ENCODE measurements at regions not wholly inside any gene's neighbourhood (a gene's known extent, or its start where the extent isn't known, plus 50 kb on each side); places are given as distances from the start of the nearest gene placed in this dataset.

GRCh38 chr2:128500138-128500800 lies 181.6 kb upstream of the HS6ST1 start:
- H3K4me3 ChIP-seq (ENCODE audit: low read depth, low read length) = no peak overlapping the region
- DNase-seq (ENCODE audit: low read depth) = no peak
- no peak for TF ChIP-seq CTCF (conservative IDR thresholded peaks at IDR 0.05; ENCODE audit: low read depth, low read length)

DNA sequence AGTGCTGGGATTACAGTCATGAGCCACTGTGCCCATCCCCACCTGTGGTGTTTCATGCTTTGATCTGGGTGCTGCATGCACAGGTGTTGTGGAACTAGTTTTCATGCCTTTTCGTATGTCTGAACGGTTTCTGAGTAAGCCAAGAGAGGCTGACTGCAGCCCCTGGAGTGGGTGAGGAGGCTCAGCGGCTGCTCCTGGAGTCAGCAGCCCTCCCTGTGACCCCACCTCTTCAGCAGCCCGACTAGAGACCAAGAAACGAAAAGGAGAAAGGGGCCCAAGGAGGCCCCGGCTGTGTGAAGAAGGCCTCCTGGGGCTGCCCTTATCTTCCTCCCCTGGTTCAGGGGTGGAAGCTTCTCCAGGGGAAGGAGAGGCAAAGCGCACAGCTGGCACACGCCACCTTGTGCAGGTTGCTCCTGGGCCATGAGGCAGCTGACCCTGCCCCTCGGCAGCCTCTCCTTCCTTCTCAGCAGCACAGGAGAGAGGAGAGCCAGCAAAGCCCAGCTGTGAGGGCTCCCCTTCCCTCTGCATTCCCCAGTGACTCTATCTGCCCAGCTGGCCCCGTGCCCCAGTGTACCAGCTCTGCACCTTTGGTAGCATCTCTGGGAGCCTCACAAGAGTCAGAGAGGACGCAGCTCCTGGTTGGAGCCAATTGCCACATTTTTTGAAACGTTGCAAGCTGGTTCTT lies 182.5 kb upstream of the HS6ST1 start:
- no peak for DNase-seq (ENCODE audit: low read depth)
- no peak overlapping the region for H3K4me3 ChIP-seq (ENCODE audit: low read depth, low read length)
- no peak for TF ChIP-seq CTCF (conservative IDR thresholded peaks at IDR 0.05; ENCODE audit: low read depth, low read length)

DNA sequence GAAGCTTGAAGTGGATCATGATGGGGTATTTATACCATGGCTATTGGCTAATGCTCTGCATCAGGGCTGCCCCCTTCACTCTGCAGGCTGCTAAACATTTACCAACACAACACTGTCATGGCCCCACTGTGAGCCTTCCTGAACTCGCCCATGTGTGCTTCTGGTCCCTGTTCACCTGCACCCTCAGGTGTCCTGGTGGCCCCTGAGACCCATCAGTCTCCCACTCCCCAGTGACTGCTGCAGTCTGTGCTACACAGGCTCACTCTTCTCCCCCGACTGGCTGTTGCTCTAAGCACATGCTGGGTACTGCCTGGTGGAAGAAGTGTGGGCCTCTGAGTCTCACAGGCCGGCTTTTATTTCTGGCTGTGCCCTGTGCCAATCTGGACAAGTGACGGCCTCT lies 183.0 kb upstream of the HS6ST1 start:
- TF ChIP-seq CTCF (conservative IDR thresholded peaks at IDR 0.05; ENCODE audit: low read depth, low read length) = no peak
- H3K4me3 ChIP-seq (ENCODE audit: low read depth, low read length) = no peak overlapping the region

DNA sequence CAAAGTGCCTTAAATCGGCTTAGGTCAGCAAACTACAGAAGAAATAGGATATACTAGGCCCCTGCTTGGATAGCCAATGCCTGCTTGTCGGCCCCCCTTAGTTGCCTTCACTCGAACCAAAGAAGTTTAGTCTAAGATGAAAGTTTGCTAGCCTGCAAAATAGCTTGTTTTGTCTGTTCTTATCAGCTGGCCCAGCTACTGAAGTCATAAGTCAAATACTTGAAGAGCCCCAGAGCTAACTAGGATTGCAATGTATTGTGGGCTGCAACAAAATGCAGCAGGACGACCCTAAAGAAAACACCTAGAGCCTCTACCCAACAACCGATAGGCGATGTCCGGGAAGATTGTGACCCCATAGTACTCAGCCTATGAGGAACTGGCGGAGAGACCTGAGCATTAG lies 183.5 kb upstream of the HS6ST1 start:
- no peak overlapping the region for H3K4me3 ChIP-seq (ENCODE audit: low read depth, low read length)
- no peak for DNase-seq (ENCODE audit: low read depth)
- TF ChIP-seq CTCF (conservative IDR thresholded peaks at IDR 0.05; ENCODE audit: low read depth, low read length) = no peak

More for the DNA sequence above, 183.0 kb upstream of the HS6ST1 start:
- DNase-seq (ENCODE audit: low read depth) = no peak

DNA sequence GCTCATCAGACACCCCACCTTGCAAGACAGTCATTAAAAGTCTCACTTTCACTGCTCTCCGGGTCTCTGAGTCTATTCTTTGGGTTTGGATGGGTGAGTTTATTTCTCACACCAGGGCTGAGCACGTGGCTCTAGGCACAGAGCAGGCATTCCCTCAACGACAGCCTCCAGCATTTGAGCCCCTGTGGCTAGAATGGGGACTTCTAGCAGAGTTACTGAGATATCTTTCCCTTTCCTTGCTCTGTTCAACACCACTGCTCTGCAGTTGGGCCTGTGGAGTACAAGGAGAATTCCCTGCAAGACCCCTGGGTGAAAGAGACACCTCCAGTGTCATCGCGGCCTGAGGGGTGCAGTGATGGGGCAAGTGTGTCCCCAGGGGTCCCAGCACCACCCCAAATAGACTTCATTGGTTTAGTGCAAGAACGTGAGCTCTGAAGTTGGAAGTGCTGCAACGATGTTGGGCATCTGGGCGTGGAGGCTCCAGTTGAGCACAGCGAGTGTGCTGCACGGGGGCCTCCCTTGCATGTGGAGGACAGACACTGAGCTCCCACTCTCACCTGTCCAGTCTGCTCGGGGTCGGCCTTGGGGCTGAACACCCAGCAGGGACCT lies 184.1 kb upstream of the HS6ST1 start:
- DNase-seq (ENCODE audit: low read depth) = no peak
- no peak overlapping the region for H3K4me3 ChIP-seq (ENCODE audit: low read depth, low read length)
- no peak for TF ChIP-seq CTCF (conservative IDR thresholded peaks at IDR 0.05; ENCODE audit: low read depth, low read length)

GRCh38 chr2:128503399-128504245 lies 185.0 kb upstream of the HS6ST1 start:
- no peak overlapping the region for H3K4me3 ChIP-seq (ENCODE audit: low read depth, low read length)
- TF ChIP-seq CTCF (conservative IDR thresholded peaks at IDR 0.05; ENCODE audit: low read depth, low read length) = no peak
- DNase-seq (ENCODE audit: low read depth) = no peak
